ENCODE measurements at regions not wholly inside any gene's neighbourhood (a gene's known extent, or its start where the extent isn't known, plus 50 kb on each side); places are given as distances from the start of the nearest gene placed in this dataset.

GRCh38 chr12:107590413-107590812 lies 95.2 kb upstream of the PWP1 start:
- Histone ChIP-seq H3K9me3 (ENCODE audit: control insufficient read depth, insufficient read depth, low read depth, low read length) (no peaks in the 10 kb centered on the region), H3K27ac (ENCODE audit: extremely low read depth, low read depth, low read length) (no peak overlapping the region), H3K4me3 (ENCODE audit: low read depth, low read length) (no peak overlapping the region), H3K36me3 (ENCODE audit: control insufficient read depth in 2 of 2, insufficient read depth in 1 of 2, low read length in 2 of 2) (no peaks in the 10 kb centered on the region), H3K4me1 (ENCODE audit: control insufficient read depth, insufficient read depth, low read length) (no peaks in the 10 kb centered on the region)
- POLR2A ChIA-PET = no interaction called here
- CTCF ChIA-PET = interaction anchor here (0.7 kb wide), 1 partner anchor 145 kb away, joined by 3 read pairs; no protein-coding TSS in a partner anchor
- no peak for TF ChIP-seq BCL11B (tag by site-specific recombination; IDR thresholded peaks at IDR 0.05; ENCODE audit: low read depth)
- TF ChIP-seq ZBTB17 (tag by site-specific recombination; IDR thresholded peaks at IDR 0.05) = no peak
- no peak for TF ChIP-seq KLF1 (tag by site-specific recombination; IDR thresholded peaks at IDR 0.05)
- no peak for TF ChIP-seq ZNF473 (tag by site-specific recombination; IDR thresholded peaks at IDR 0.05)
- no peak for TF ChIP-seq ZNF626 (tag by site-specific recombination; IDR thresholded peaks at IDR 0.05)
- TF ChIP-seq CTCF (tag by site-specific recombination; IDR thresholded peaks at IDR 0.05) = no peak
- no peak for TF ChIP-seq ZNF561 (tag by site-specific recombination; IDR thresholded peaks at IDR 0.05; ENCODE audit: borderline replicate concordance)
- TF ChIP-seq BCL11A (tag by site-specific recombination; IDR thresholded peaks at IDR 0.05; ENCODE audit: low read depth) = no peak
- TF ChIP-seq ZNF658 (tag by site-specific recombination; IDR thresholded peaks at IDR 0.05) = no peak
- TF ChIP-seq ZNF624 (tag by site-specific recombination; IDR thresholded peaks at IDR 0.05) = no peak
- TF ChIP-seq ZNF677 (tag by site-specific recombination; IDR thresholded peaks at IDR 0.05) = no peak

- Histone ChIP-seq H3K27ac (ENCODE audit: extremely low read depth, low read depth, low read length) (no peak overlapping the region), H3K9me3 (ENCODE audit: control insufficient read depth, insufficient read depth, low read depth, low read length) (no peaks in the 10 kb centered on the region), H3K36me3 (ENCODE audit: control insufficient read depth in 2 of 2, insufficient read depth in 1 of 2, low read length in 2 of 2) (no peaks in the 10 kb centered on the region), H3K4me1 (ENCODE audit: control insufficient read depth, insufficient read depth, low read length) (no peaks in the 10 kb centered on the region), H3K4me3 (ENCODE audit: low read depth, low read length) (no peak overlapping the region)
- CTCF ChIA-PET = interaction anchor here (0.7 kb wide), 1 partner anchor 146 kb away, joined by 3 read pairs; no protein-coding TSS in a partner anchor
- TF ChIP-seq ZNF558 (tag by site-specific recombination; IDR thresholded peaks at IDR 0.05) (no peak), ZNF544 (tag by site-specific recombination; IDR thresholded peaks at IDR 0.05) (no peak), ZNF580 (tag by site-specific recombination; IDR thresholded peaks at IDR 0.05) (no peak), OSR2 (tag by site-specific recombination; IDR thresholded peaks at IDR 0.05) (no peak), ZFP69B (tag by site-specific recombination; IDR thresholded peaks at IDR 0.05) (no peak), ZNF692 (tag by site-specific recombination; IDR thresholded peaks at IDR 0.05) (no peak)
- POLR2A ChIA-PET = no interaction called here
These were observed 94.7 kb upstream of the PWP1 start for GRCh38 chr12:107590814-107591375.

- CTCF ChIA-PET = interaction anchor here (1.3 to 1.4 kb wide), 2 partner anchors 14 to 462 kb away, joined by 4 to 5 read pairs; no protein-coding TSS in a partner anchor
- POLR2A ChIA-PET = no interaction called here
- no peaks in the 10 kb centered on the region for H3K9me3 ChIP-seq (ENCODE audit: control insufficient read depth, insufficient read depth, low read depth, low read length)
- no peak overlapping the region for H3K27ac ChIP-seq (ENCODE audit: extremely low read depth, low read depth, low read length)
- H3K36me3 ChIP-seq (ENCODE audit: control insufficient read depth in 2 of 2, insufficient read depth in 1 of 2, low read length in 2 of 2) = no peaks in the 10 kb centered on the region
- no peaks in the 10 kb centered on the region for H3K4me1 ChIP-seq (ENCODE audit: control insufficient read depth, insufficient read depth, low read length)
- no peak for TF ChIP-seq ZNF488 (tag by site-specific recombination; IDR thresholded peaks at IDR 0.05)
- TF ChIP-seq SETDB1 (IDR thresholded peaks at IDR 0.05; ENCODE audit: insufficient read length, low read length) = peak; percentile 30
- no peak overlapping the region for H3K4me3 ChIP-seq (ENCODE audit: low read depth, low read length)
These were observed 91.8 kb upstream of the PWP1 start for GRCh38 chr12:107593713-107594381.
